Stomach (tissue), 4 donors: ENCODE measurements at regions not wholly inside any gene's neighbourhood (a gene's known extent, or its start where the extent isn't known, plus 50 kb on each side); places are given as distances from the start of the nearest gene placed in this dataset.

Experiments used
- CTCF ChIP-seq, 7 experiments: fragments of 450-650 bp in 4 of 7; fragments of 200-600 bp in 3 of 7; sonication (generic) in 3 of 7; IDR thresholded peaks; one replicate each; pipeline ENCODE4 v1.5.1; 2016 to 2019; ENCODE audit warnings: antibody characterized with exemption in 7 of 7, control low read depth in 2 of 7, mild to moderate bottlenecking in 1 of 7
- EP300 ChIP-seq: sonication (generic); formaldehyde crosslinking; IDR thresholded peaks from one replicate; pipeline ENCODE4 v1.6.1; 2017; ENCODE audit warnings: antibody characterized with exemption
- POLR2A ChIP-seq, 4 donors: fragments of 450-650 bp; IDR thresholded peaks; one replicate each; pipeline ENCODE4 v1.6.1; 2016; ENCODE audit warnings: antibody characterized with exemption in 4 of 4, control low read depth in 2 of 4, mild to moderate bottlenecking in 1 of 4, moderate library complexity in 1 of 4
- POLR2AphosphoS5 ChIP-seq, 3 donors: sonication (generic); formaldehyde crosslinking; IDR thresholded peaks; one replicate each; pipeline ENCODE4 v1.6.1; 2016; ENCODE audit warnings: antibody characterized with exemption in 3 of 3

- no peak for TF ChIP-seq CTCF (IDR thresholded peaks at IDR 0.05)
- TF ChIP-seq POLR2A (IDR thresholded peaks at IDR 0.05), result no peak
- no peak for TF ChIP-seq EP300
- no peak for TF ChIP-seq POLR2AphosphoS5 (IDR thresholded peaks at IDR 0.05)
These were observed 78.5 kb upstream of the EYA2 start for GRCh38 chr20:46816097-46816496.
